ENCODE measurements at regions not wholly inside any gene's neighbourhood (a gene's known extent, or its start where the extent isn't known, plus 50 kb on each side); places are given as distances from the start of the nearest gene placed in this dataset.

DNA sequence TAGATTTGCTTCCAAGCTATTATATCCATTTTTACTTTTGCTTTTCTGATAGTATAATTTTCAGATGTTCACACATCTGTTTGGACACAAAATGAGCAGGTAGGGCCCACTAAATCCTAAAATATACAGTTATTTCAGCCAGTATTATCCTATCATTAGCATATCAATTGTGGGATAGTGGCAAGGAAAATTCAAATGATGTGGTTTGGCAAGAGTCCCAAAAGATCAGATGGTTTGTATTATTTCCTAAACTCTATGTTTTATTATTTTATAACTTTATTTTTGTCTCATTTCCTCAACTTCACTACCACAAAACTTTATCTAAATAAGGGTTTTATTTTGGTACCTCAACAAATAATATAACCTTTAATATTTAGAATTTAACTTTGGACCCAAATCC lies 1659.6 kb downstream of the NCAM2 start:
- no peak overlapping the region for H3K4me3 ChIP-seq (ENCODE audit: low read depth, low read length)
- TF ChIP-seq, protein P1, sequence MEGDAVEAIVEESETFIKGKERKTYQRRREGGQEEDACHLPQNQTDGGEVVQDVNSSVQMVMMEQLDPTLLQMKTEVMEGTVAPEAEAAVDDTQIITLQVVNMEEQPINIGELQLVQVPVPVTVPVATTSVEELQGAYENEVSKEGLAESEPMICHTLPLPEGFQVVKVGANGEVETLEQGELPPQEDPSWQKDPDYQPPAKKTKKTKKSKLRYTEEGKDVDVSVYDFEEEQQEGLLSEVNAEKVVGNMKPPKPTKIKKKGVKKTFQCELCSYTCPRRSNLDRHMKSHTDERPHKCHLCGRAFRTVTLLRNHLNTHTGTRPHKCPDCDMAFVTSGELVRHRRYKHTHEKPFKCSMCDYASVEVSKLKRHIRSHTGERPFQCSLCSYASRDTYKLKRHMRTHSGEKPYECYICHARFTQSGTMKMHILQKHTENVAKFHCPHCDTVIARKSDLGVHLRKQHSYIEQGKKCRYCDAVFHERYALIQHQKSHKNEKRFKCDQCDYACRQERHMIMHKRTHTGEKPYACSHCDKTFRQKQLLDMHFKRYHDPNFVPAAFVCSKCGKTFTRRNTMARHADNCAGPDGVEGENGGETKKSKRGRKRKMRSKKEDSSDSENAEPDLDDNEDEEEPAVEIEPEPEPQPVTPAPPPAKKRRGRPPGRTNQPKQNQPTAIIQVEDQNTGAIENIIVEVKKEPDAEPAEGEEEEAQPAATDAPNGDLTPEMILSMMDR (IDR thresholded peaks at IDR 0.05; ENCODE audit: low read depth, low read length), result no peak

DNA sequence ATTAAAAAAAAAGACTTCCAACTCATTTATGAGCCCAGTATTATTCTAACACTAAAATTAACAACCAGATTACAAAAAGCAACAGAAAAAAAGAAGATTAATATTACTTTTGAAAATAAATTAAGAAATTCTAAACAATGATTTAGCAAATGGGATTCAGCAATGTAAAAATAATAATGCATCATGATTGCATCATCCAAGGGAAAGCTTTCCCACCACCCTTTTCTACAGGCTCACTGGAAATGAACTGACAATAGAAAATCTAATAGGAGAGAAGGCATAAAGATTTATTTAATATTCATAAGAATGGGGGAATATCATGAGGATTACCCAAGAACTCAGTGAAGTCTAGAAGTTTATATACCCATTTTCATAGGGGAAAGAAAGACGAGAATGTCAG lies 1671.9 kb downstream of the NCAM2 start:
- H3K4me3 ChIP-seq (ENCODE audit: low read depth, low read length), result no peak overlapping the region
- TF ChIP-seq, protein P1 (IDR thresholded peaks at IDR 0.05; ENCODE audit: low read depth, low read length), result no peak

- TF ChIP-seq, protein P1 (IDR thresholded peaks at IDR 0.05; ENCODE audit: low read depth, low read length), result no peak
- no peak overlapping the region for H3K4me3 ChIP-seq (ENCODE audit: low read depth, low read length)
Observed at GRCh38 chr21:22679207-22679606, 1681.0 kb downstream of the NCAM2 start.

DNA sequence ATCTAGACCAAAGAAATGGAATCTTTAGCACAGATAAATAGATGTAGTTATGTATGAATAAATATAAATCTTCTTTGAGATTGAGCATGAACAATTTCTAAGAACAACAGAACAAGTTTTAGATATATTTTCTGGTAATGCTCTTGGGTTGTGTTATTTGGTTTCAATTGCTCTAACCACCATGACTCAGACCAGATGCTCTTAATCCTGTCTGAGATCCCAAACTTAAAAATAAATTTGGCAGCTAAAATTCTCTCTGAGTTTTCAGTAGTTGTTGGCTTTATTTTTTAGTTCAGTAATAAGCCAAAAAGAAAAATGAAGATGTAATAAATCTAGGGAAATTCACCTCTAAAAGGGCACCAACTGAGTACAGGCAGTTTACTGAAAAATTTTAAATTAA lies 1693.4 kb downstream of the NCAM2 start:
- TF ChIP-seq, protein P1 (IDR thresholded peaks at IDR 0.05; ENCODE audit: low read depth, low read length), result no peak
- no peak overlapping the region for H3K4me3 ChIP-seq (ENCODE audit: low read depth, low read length)

GRCh38 chr21:22703521-22703920 lies 1705.3 kb downstream of the NCAM2 start:
- no peak overlapping the region for H3K4me3 ChIP-seq (ENCODE audit: low read depth, low read length)
- TF ChIP-seq, protein P1 (IDR thresholded peaks at IDR 0.05; ENCODE audit: low read depth, low read length), result no peak

DNA sequence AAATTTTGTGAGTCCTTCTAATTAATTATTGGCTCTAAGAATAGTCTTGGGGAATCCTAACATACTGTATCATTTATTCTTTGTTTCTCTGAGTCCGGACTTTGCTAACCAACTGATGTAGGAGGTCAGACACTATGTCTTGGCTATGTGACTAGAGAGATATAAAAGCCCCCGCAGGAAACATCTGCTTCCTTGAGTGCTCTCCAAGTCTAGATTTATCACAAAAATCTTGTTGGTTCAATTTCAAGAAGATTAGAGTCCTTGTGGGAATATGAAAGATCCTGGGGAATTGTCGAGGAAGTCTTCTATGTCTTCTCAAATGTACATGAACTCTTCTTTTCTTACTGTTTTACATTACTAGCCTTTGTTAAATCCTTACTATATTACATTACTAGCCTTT lies 1712.5 kb downstream of the NCAM2 start:
- TF ChIP-seq, protein P1 (IDR thresholded peaks at IDR 0.05; ENCODE audit: low read depth, low read length), result no peak
- H3K4me3 ChIP-seq (ENCODE audit: low read depth, low read length), result no peak overlapping the region

GRCh38 chr21:22711636-22712035 lies 1713.4 kb downstream of the NCAM2 start:
- TF ChIP-seq, protein P1 (IDR thresholded peaks at IDR 0.05; ENCODE audit: low read depth, low read length), result no peak
- no peak overlapping the region for H3K4me3 ChIP-seq (ENCODE audit: low read depth, low read length)

Data from WI38 (cell line).